Kidney epithelial cell (primary cell): ENCODE measurements at regions not wholly inside any gene's neighbourhood (a gene's known extent, or its start where the extent isn't known, plus 50 kb on each side); places are given as distances from the start of the nearest gene placed in this dataset.

Experiments
- DNase-seq: peaks from one replicate; pipeline ENCODE4 v3.0.0-alpha.2; 2010; ENCODE audit warnings: low read depth
- H3K27me3 ChIP-seq: 2 replicates; pipeline ENCODE4 v1.6.0; 2011; ENCODE audit warnings: low read length; ENCODE audit not compliant: control insufficient read depth, insufficient read depth
- H3K36me3 ChIP-seq: 2 replicates; pipeline ENCODE4 v1.5.1; 2011; ENCODE audit warnings: low read length; ENCODE audit not compliant: control insufficient read depth, insufficient read depth
- H3K4me3 ChIP-seq: 2 replicates; pipeline ENCODE4 v1.5.1; 2011; ENCODE audit warnings: low read depth, mild to moderate bottlenecking, control low read depth, low read length
- CTCF ChIP-seq: IDR thresholded peaks from 2 replicates; pipeline ENCODE4 v1.5.1; 2011; ENCODE audit warnings: mild to moderate bottlenecking, moderate library complexity, low read length, control low read depth, inconsistent platforms; ENCODE audit not compliant: insufficient read depth, poor library complexity, severe bottlenecking

DNA sequence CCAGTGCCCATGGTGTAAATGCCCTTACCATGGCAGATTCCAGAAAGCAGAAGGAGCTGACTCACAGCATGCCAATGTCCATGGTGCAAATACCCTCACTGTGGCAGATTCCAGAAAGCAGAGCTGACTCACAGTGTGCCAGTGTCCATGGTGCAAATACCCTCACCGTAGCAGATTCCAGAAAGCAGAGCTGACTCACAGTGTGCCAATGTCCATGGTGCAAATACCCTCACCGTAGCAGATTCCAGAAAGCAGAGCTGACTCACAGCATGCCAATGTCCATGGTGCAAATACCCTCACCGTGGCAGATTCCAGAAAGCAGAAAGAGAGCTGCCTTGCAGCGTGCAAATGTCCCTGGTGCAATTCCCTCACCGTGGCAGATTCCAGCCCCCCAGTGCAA lies 163.8 kb upstream of the SOX1 start:
- no peak for DNase-seq
- Histone ChIP-seq H3K27me3 (peaks cover 2% of the 10 kb centered on the region), H3K36me3 (no peaks in the 10 kb centered on the region), H3K4me3 (no peak overlapping the region)
- no peak for TF ChIP-seq CTCF

DNA sequence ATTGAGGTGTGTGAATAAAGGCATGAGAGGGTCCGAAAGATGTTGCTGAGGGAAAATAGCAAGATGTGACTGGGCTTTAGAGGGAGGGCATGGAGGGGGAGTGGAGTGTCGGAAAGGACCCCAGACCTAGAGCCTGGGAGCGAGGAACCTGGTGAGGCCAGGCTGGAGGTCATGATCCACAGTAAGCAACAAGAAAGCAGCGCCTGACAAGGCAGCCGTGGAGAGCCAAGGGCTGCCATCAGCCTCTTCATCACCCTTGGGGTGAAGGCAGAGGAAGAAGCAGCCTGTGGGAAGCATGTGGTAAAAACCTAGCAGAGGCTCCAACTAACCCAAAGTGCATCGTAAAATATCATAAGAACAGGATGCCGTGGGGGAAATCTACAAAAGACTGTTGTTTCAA lies 162.8 kb upstream of the SOX1 start:
- Histone ChIP-seq H3K36me3 (no peaks in the 10 kb centered on the region), H3K4me3 (no peak overlapping the region), H3K27me3 (peaks cover 2% of the 10 kb centered on the region)
- no peak for TF ChIP-seq CTCF
- no peak for DNase-seq

- no peak for DNase-seq
- H3K4me3 ChIP-seq, result no peak overlapping the region
- TF ChIP-seq CTCF, result no peak
- no peaks in the 10 kb centered on the region for H3K36me3 ChIP-seq
- H3K27me3 ChIP-seq, result no peaks in the 10 kb centered on the region
These were observed 162.0 kb upstream of the SOX1 start for GRCh38 chr13:111904701-111905608.

DNA sequence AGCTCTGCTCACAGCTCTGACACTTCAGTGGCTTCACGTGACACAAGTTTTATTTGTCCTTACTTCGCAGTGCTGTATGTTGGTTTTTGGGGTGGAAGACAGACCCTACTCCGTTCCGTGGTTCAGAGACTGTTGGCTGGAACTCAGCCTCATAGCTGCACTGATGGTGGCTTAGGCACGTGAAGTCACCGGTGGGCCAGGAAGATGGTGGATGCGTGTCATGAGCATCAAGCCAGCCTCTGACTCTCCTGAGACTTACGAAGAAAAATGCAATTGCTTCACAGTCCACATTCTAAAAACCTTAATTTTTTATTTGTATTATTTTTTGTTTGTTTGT lies 161.4 kb upstream of the SOX1 start:
- Histone ChIP-seq H3K27me3 (no peaks in the 10 kb centered on the region), H3K4me3 (no peak overlapping the region), H3K36me3 (no peaks in the 10 kb centered on the region)
- TF ChIP-seq CTCF, result no peak
- no peak for DNase-seq

DNA sequence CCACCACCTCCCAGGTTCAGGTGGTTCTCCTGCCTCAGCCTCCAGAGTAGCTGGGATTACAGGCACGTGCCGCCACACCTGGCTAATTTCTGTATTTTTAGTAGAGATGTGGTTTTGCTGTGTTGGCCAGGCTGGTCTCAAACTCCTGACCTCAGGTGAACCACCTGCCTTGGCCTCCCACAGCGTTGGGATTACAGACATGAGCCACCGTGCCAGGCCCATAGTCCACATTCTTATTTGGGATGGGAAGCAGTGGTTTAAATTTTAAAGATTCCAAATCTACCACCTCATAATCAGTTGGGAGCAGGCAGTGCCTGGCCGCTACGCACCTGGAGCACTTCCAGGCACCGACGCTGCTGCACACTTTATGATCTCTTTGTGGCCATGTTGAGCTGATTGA lies 160.6 kb upstream of the SOX1 start:
- no peak for TF ChIP-seq CTCF
- no peaks in the 10 kb centered on the region for H3K36me3 ChIP-seq
- no peak overlapping the region for H3K4me3 ChIP-seq
- DNase-seq, result no peak
- no peaks in the 10 kb centered on the region for H3K27me3 ChIP-seq

GRCh38 chr13:111906816-111907215 lies 160.1 kb upstream of the SOX1 start:
- no peaks in the 10 kb centered on the region for H3K27me3 ChIP-seq
- DNase-seq, result no peak

More at GRCh38 chr13:111906816-111907215, 160.1 kb upstream of the SOX1 start:
- no peak overlapping the region for H3K4me3 ChIP-seq
- no peak for TF ChIP-seq CTCF
- no peaks in the 10 kb centered on the region for H3K36me3 ChIP-seq
